Parathyroid adenoma (tissue), 2 donors: ENCODE measurements at regions not wholly inside any gene's neighbourhood (a gene's known extent, or its start where the extent isn't known, plus 50 kb on each side); places are given as distances from the start of the nearest gene placed in this dataset.

ENCODE experiments used
- H2AFZ ChIP-seq: fragments of 300-600 bp; sonication (generic); one replicate; pipeline ENCODE4 v1.7.0; 2017; ENCODE audit warnings: antibody characterized with exemption, mild to moderate bottlenecking
- H3K27ac ChIP-seq: fragments of 300-600 bp; sonication (generic); one replicate; pipeline ENCODE4 v1.7.0; 2017
- H3K27me3 ChIP-seq: fragments of 300-600 bp; sonication (generic); one replicate; pipeline ENCODE4 v1.7.0; 2017; ENCODE audit warnings: low read length; ENCODE audit not compliant: control insufficient read depth, insufficient read depth
- H3K36me3 ChIP-seq: fragments of 300-600 bp; sonication (generic); one replicate; pipeline ENCODE4 v1.7.0; 2017; ENCODE audit warnings: low read length; ENCODE audit not compliant: control insufficient read depth, insufficient read depth
- H3K4me1 ChIP-seq: fragments of 300-600 bp; sonication (generic); one replicate; pipeline ENCODE4 v1.7.0; 2017; ENCODE audit warnings: control low read depth
- H3K4me2 ChIP-seq: fragments of 300-600 bp; sonication (generic); one replicate; pipeline ENCODE4 v1.7.0; 2017; ENCODE audit warnings: low read length
- H3K4me3 ChIP-seq: fragments of 300-600 bp; sonication (generic); one replicate; pipeline ENCODE4 v1.7.0; 2017; ENCODE audit warnings: low read depth, low read length
- H3K79me2 ChIP-seq: fragments of 300-600 bp; sonication (generic); one replicate; pipeline ENCODE4 v1.7.0; 2017; ENCODE audit warnings: control low read depth
- H3K9ac ChIP-seq: fragments of 300-600 bp; sonication (generic); one replicate; pipeline ENCODE4 v1.7.0; 2017; ENCODE audit warnings: mild to moderate bottlenecking
- H3K9me3 ChIP-seq: fragments of 300-600 bp; sonication (generic); one replicate; pipeline ENCODE4 v1.7.0; 2017; ENCODE audit warnings: low read length; ENCODE audit not compliant: control insufficient read depth
- TF ChIP-seq, protein P1 (sequence below): fragments of 300-600 bp; sonication (generic); IDR thresholded peaks from one replicate; pipeline ENCODE4 v1.7.0; 2017; ENCODE audit warnings: antibody characterized with exemption, mild to moderate bottlenecking
- donor health status: primary hyperparathyroidism.

DNA sequence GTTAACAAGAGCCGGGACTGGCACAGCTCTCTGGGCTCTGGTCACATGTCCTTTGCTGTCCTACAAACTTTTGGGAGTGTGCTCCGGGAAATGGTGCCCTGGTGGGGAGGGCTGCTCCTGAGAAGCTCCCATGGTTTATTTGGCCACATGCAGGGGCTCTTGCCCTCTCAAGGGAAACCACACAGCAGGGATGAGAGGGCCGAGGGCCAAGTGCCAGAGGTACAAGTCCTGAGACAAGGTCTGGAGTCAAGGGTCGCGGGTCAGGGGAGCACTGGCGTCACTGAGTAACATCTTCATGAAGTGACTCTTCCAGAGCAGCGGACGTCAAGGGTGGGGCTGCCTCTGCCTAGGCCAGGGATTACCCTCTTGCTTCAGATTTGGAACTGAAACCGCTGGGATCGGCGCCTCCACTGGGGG is 1160.6 kb downstream of the TBC1D22A start:
- Histone ChIP-seq H3K27me3 (no peaks in the 10 kb centered on the region), H3K9ac (no peak overlapping the region), H3K27ac (no peak overlapping the region), H3K36me3 (no peaks in the 10 kb centered on the region), H3K79me2 (no peaks in the 10 kb centered on the region), H3K4me2 (no peak overlapping the region), H2AFZ (no peak overlapping the region), H3K9me3 (no peaks in the 10 kb centered on the region), H3K4me3 (no peak overlapping the region), H3K4me1 (no peaks in the 10 kb centered on the region)
- TF ChIP-seq, protein P1, sequence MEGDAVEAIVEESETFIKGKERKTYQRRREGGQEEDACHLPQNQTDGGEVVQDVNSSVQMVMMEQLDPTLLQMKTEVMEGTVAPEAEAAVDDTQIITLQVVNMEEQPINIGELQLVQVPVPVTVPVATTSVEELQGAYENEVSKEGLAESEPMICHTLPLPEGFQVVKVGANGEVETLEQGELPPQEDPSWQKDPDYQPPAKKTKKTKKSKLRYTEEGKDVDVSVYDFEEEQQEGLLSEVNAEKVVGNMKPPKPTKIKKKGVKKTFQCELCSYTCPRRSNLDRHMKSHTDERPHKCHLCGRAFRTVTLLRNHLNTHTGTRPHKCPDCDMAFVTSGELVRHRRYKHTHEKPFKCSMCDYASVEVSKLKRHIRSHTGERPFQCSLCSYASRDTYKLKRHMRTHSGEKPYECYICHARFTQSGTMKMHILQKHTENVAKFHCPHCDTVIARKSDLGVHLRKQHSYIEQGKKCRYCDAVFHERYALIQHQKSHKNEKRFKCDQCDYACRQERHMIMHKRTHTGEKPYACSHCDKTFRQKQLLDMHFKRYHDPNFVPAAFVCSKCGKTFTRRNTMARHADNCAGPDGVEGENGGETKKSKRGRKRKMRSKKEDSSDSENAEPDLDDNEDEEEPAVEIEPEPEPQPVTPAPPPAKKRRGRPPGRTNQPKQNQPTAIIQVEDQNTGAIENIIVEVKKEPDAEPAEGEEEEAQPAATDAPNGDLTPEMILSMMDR = no peak

DNA sequence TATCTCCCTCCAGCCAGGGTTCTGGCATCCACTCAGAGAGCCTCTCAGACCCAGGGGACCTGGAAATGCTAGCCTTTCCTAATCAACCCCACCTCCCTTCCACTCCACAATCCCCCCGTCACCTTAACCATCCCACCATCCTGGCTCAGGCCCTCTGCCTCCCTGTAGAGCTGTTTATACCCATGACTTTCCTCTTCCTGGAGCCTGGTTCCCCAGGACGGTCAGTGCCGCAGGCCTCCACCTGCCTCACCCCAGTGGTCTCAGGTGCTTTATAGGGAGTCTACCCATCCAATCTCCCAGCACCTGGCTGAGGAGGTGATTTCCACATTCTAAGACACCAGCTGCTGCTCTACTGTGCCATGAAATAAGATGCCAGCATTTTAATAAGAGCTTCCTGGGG is 1159.5 kb downstream of the TBC1D22A start:
- TF ChIP-seq, protein P1 = no peak
- Histone ChIP-seq H3K27ac (no peak overlapping the region), H3K36me3 (no peaks in the 10 kb centered on the region), H3K9me3 (no peaks in the 10 kb centered on the region), H3K4me2 (no peak overlapping the region), H3K4me3 (no peak overlapping the region), H3K79me2 (no peaks in the 10 kb centered on the region), H3K4me1 (no peaks in the 10 kb centered on the region), H3K9ac (no peak overlapping the region), H3K27me3 (no peaks in the 10 kb centered on the region), H2AFZ (no peak overlapping the region)

DNA sequence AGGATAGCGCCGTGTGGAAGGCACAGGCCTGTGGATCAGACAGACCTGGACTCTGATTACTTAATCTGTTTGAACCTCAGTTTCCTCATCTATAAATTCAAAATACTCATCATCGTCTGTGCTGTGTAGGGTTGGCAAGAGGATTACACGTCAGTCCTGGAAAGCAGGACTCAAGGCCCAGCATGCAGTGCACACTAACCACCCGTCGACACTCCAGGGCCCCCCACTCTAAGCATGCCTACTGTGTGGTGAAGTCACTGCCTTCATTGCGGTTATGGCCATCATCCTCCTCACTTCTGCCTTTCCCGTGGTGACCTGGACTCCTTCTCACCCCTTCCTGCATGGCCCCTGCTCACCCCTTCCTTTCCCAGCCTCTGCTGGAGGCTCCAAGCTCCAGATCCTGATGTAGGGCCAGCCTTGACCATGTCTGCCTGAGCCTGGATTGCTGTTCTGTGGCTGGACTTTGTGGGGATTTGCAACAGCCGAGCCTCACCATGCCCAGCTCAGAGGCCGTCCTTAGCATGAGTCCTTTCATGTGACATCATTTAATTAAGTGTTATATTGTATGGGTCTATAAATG is 1158.0 kb downstream of the TBC1D22A start:
- H3K4me2 ChIP-seq = no peak overlapping the region
- no peaks in the 10 kb centered on the region for H3K36me3 ChIP-seq
- H3K4me3 ChIP-seq = no peak overlapping the region
- H3K9ac ChIP-seq = no peak overlapping the region
- H3K27ac ChIP-seq = no peak overlapping the region
- H3K27me3 ChIP-seq = no peaks in the 10 kb centered on the region
- no peaks in the 10 kb centered on the region for H3K79me2 ChIP-seq
- H3K4me1 ChIP-seq = no peaks in the 10 kb centered on the region
- H3K9me3 ChIP-seq = no peaks in the 10 kb centered on the region
- no peak overlapping the region for H2AFZ ChIP-seq
- TF ChIP-seq, protein P1 = no peak

DNA sequence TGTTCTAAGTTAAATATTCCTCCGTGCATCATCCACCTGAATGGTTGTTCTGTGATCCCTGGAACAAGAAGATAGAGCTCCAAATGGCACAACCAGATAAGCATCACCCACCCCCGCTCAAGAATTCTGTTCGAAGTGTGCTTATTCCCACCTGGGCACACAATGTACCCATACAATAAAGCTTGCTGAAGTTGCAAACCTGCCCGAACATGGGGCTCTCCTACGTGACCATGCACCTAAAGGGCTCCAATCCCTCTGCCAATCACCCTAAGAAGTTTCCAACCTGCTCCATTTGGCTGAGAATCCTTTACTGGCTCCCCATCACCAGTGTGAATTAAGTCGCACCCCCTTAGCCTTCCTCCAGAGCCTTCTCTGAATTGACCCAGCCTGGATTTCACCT is 1157.4 kb downstream of the TBC1D22A start:
- no peak overlapping the region for H3K4me3 ChIP-seq
- H3K4me1 ChIP-seq = no peaks in the 10 kb centered on the region
- H3K36me3 ChIP-seq = no peaks in the 10 kb centered on the region
- no peak overlapping the region for H3K27ac ChIP-seq
- TF ChIP-seq, protein P1 = no peak
- H3K4me2 ChIP-seq = no peak overlapping the region
- H2AFZ ChIP-seq = no peak overlapping the region
- H3K9me3 ChIP-seq = no peaks in the 10 kb centered on the region
- H3K9ac ChIP-seq = no peak overlapping the region
- no peaks in the 10 kb centered on the region for H3K79me2 ChIP-seq
- H3K27me3 ChIP-seq = no peaks in the 10 kb centered on the region

DNA sequence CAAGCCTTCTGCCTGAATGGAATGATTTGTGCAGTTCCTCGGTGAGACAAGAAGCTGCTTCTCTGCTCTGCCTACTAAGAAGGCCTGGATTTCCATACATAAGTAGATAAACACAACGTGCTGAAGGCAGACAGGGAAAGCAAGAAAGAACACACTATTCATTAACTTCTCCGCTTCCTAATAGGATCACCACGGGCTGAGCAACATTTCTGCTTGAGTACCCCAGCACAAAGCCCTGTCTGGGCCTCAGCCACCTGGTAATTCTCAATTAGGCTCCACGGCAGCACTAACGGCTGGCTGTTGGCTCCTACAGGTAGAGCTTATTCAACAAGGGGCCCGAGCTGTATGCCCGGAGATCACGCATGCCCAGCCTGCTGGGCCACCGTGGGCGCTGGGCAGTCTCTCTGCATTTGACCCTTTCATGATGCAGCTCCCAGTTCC is 1156.6 kb downstream of the TBC1D22A start:
- Histone ChIP-seq H3K27me3 (no peaks in the 10 kb centered on the region), H3K4me1 (no peaks in the 10 kb centered on the region), H3K36me3 (no peaks in the 10 kb centered on the region), H3K9me3 (no peaks in the 10 kb centered on the region), H2AFZ (no peak overlapping the region), H3K27ac (no peak overlapping the region), H3K4me2 (no peak overlapping the region), H3K79me2 (no peaks in the 10 kb centered on the region), H3K4me3 (no peak overlapping the region), H3K9ac (no peak overlapping the region)
- TF ChIP-seq, protein P1 = no peak
